Spleen (tissue), 7 donors: ENCODE measurements at regions not wholly inside any gene's neighbourhood (a gene's known extent, or its start where the extent isn't known, plus 50 kb on each side); places are given as distances from the start of the nearest gene placed in this dataset.

Experiments used
- CTCF ChIP-seq, 11 experiments: fragments of 200-600 bp in 7 of 11; fragments of 450-650 bp in 4 of 11; sonication (generic) in 4 of 11; IDR thresholded peaks in 8 of 11; conservative IDR thresholded peaks in 3 of 11; 1 replicate in 7 of 11; 2 replicates in 4 of 11; pipeline versions ENCODE4 v1.4.0 to v1.8.0; 2016 to 2021; ENCODE audit warnings: antibody characterized with exemption in 11 of 11, inconsistent platforms in 4 of 11, mild to moderate bottlenecking in 1 of 11
- POLR2AphosphoS5 ChIP-seq, 3 donors: sonication (generic); formaldehyde crosslinking; IDR thresholded peaks; one replicate each; pipeline ENCODE4 v1.5.1; 2017; ENCODE audit warnings: antibody characterized with exemption in 3 of 3
- donor health status: DM: no; HTN: no; CAD: no; lungs with moderate emphysema.
- donor health status: DM: no; HTN: no; CAD: no.
- donor health status: DM: no; HTN: no; CAD: no.

- no peak for TF ChIP-seq CTCF (IDR thresholded peaks at IDR 0.05 in 8 of 11, conservative IDR thresholded peaks at IDR 0.05 in 3 of 11)
- TF ChIP-seq POLR2AphosphoS5 (IDR thresholded peaks at IDR 0.05), result no peak
These were observed 831.0 kb downstream of the C6orf118 start for GRCh38 chr6:164478426-164478825.
